ENCODE measurements at regions not wholly inside any gene's neighbourhood (a gene's known extent, or its start where the extent isn't known, plus 50 kb on each side); places are given as distances from the start of the nearest gene placed in this dataset.

- no peak for TF ChIP-seq CTCF (IDR thresholded peaks at IDR 0.05; ENCODE audit: extremely low read depth, low read depth, low read length)
- Histone ChIP-seq H3K4me3 (ENCODE audit: insufficient read depth, low read length) (no peak overlapping the region), H3K4me2 (ENCODE audit: insufficient read depth, low read length) (no peak overlapping the region), H3K79me2 (ENCODE audit: insufficient read depth, low read length) (no peaks in the 10 kb centered on the region), H3K27ac (ENCODE audit: low read depth, low read length) (no peak overlapping the region), H3K9me3 (ENCODE audit: low read depth, low read length) (no peaks in the 10 kb centered on the region), H3K36me3 (ENCODE audit: insufficient read depth, low read length) (no peaks in the 10 kb centered on the region), H3K4me1 (ENCODE audit: insufficient read depth, low read length) (no peaks in the 10 kb centered on the region), H4K20me1 (ENCODE audit: insufficient read depth, low read length) (no peaks in the 10 kb centered on the region), H2AFZ (ENCODE audit: low read length) (no peak overlapping the region), H3K27me3 (ENCODE audit: insufficient read depth, low read length) (no peaks in the 10 kb centered on the region)
- no peak for DNase-seq (ENCODE audit: insufficient read length, low spot score, missing footprints)
Observed at GRCh38 chr7:49527182-49527581, 246.3 kb upstream of the VWC2 start.

DNA sequence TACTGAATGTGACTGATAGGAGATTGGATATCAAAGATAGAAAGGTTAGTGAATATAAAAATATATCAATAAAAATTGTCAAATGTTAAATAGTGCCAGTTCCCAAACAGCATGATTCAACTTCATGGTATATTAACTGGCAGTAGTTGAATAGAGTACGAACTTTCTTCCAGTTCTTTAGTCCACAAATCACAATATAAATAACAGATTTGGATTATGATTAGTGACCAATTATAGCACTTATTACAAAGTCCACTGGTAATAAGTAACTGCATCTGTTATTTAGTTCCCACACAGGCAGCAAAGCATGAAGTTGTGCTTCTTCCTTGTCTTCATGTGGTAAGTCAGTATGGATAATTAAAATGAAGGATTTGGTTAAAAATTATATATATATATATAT lies 243.0 kb upstream of the VWC2 start:
- Histone ChIP-seq H4K20me1 (ENCODE audit: insufficient read depth, low read length) (no peaks in the 10 kb centered on the region), H3K36me3 (ENCODE audit: insufficient read depth, low read length) (no peaks in the 10 kb centered on the region), H3K9me3 (ENCODE audit: low read depth, low read length) (no peaks in the 10 kb centered on the region), H3K79me2 (ENCODE audit: insufficient read depth, low read length) (no peaks in the 10 kb centered on the region), H3K27ac (ENCODE audit: low read depth, low read length) (no peak overlapping the region), H3K4me2 (ENCODE audit: insufficient read depth, low read length) (no peak overlapping the region), H3K27me3 (ENCODE audit: insufficient read depth, low read length) (no peaks in the 10 kb centered on the region), H3K4me1 (ENCODE audit: insufficient read depth, low read length) (no peaks in the 10 kb centered on the region), H3K4me3 (ENCODE audit: insufficient read depth, low read length) (no peak overlapping the region), H2AFZ (ENCODE audit: low read length) (no peak overlapping the region)
- DNase-seq (ENCODE audit: insufficient read length, low spot score, missing footprints), result no peak
- TF ChIP-seq CTCF (IDR thresholded peaks at IDR 0.05; ENCODE audit: extremely low read depth, low read depth, low read length), result no peak

GRCh38 chr7:49563693-49564378 lies 209.6 kb upstream of the VWC2 start:
- H2AFZ ChIP-seq (ENCODE audit: low read length), result no peak overlapping the region

GRCh38 chr7:49564379-49564714 lies 209.1 kb upstream of the VWC2 start:
- H3K9me3 ChIP-seq (ENCODE audit: low read depth, low read length), result peaks cover 8% of the 10 kb centered on the region
- H3K79me2 ChIP-seq (ENCODE audit: insufficient read depth, low read length), result no peaks in the 10 kb centered on the region
- H3K4me3 ChIP-seq (ENCODE audit: insufficient read depth, low read length), result no peak overlapping the region
- H2AFZ ChIP-seq (ENCODE audit: low read length), result no peak overlapping the region
- no peak overlapping the region for H3K4me2 ChIP-seq (ENCODE audit: insufficient read depth, low read length)
- no peaks in the 10 kb centered on the region for H4K20me1 ChIP-seq (ENCODE audit: insufficient read depth, low read length)
- TF ChIP-seq CTCF (IDR thresholded peaks at IDR 0.05; ENCODE audit: extremely low read depth, low read depth, low read length), result no peak
- DNase-seq (ENCODE audit: insufficient read length, low spot score, missing footprints), result no peak
- H3K27ac ChIP-seq (ENCODE audit: low read depth, low read length), result no peak overlapping the region
- no peaks in the 10 kb centered on the region for H3K36me3 ChIP-seq (ENCODE audit: insufficient read depth, low read length)
- H3K4me1 ChIP-seq (ENCODE audit: insufficient read depth, low read length), result no peaks in the 10 kb centered on the region
- H3K27me3 ChIP-seq (ENCODE audit: insufficient read depth, low read length), result no peaks in the 10 kb centered on the region

More at GRCh38 chr7:49563693-49564378, 209.6 kb upstream of the VWC2 start:
- Histone ChIP-seq H3K9me3 (ENCODE audit: low read depth, low read length) (peaks cover 8% of the 10 kb centered on the region), H3K27me3 (ENCODE audit: insufficient read depth, low read length) (no peaks in the 10 kb centered on the region), H3K27ac (ENCODE audit: low read depth, low read length) (no peak overlapping the region), H3K36me3 (ENCODE audit: insufficient read depth, low read length) (no peaks in the 10 kb centered on the region), H3K4me3 (ENCODE audit: insufficient read depth, low read length) (no peak overlapping the region), H3K4me2 (ENCODE audit: insufficient read depth, low read length) (no peak overlapping the region), H3K4me1 (ENCODE audit: insufficient read depth, low read length) (no peaks in the 10 kb centered on the region), H3K79me2 (ENCODE audit: insufficient read depth, low read length) (no peaks in the 10 kb centered on the region), H4K20me1 (ENCODE audit: insufficient read depth, low read length) (no peaks in the 10 kb centered on the region)
- DNase-seq (ENCODE audit: insufficient read length, low spot score, missing footprints), result no peak
- TF ChIP-seq CTCF (IDR thresholded peaks at IDR 0.05; ENCODE audit: extremely low read depth, low read depth, low read length), result no peak
